Esophagus squamous epithelium (tissue), 5 donors: ENCODE measurements at regions not wholly inside any gene's neighbourhood (a gene's known extent, or its start where the extent isn't known, plus 50 kb on each side); places are given as distances from the start of the nearest gene placed in this dataset.

Experiments used
- DNase-seq: peaks from one replicate; lab custom pipeline; 2025; lab: John Stamatoyannopoulos, UW
- H3K27ac ChIP-seq, 4 donors: fragments of 200-600 bp; sonication (generic); one replicate each; pipeline ENCODE4 v1.5.1; 2016 to 2019; ENCODE audit warnings: mild to moderate bottlenecking in 1 of 4
- H3K27me3 ChIP-seq, 4 donors: fragments of 200-600 bp; sonication (generic); 1 replicate in 3 of 4; 2 replicates in 1 of 4; pipeline versions ENCODE4 v1.5.1 to v1.6.0; 2017 to 2021; ENCODE audit warnings: antibody characterized with exemption in 1 of 4
- H3K36me3 ChIP-seq, 3 donors: fragments of 200-600 bp; sonication (generic); one replicate each; pipeline ENCODE4 v1.5.1; 2016 to 2019
- H3K4me1 ChIP-seq, 3 donors: fragments of 200-600 bp; sonication (generic); one replicate each; pipeline ENCODE4 v1.5.1; 2017 to 2019
- H3K4me3 ChIP-seq, 4 donors: fragments of 200-600 bp; sonication (generic); 1 replicate in 3 of 4; 2 replicates in 1 of 4; pipeline ENCODE4 v1.5.1; 2016 to 2019; ENCODE audit warnings: mild to moderate bottlenecking in 2 of 4, moderate library complexity in 1 of 4
- H3K9me3 ChIP-seq, 3 donors: fragments of 200-600 bp; sonication (generic); one replicate each; pipeline ENCODE4 v1.5.1; 2016 to 2019
- CTCF ChIP-seq, 6 experiments: fragments of 450-650 bp in 4 of 6; fragments of 200-600 bp in 2 of 6; sonication (generic) in 2 of 6; IDR thresholded peaks; one replicate each; pipeline ENCODE4 v1.5.1; 2016 to 2019; ENCODE audit warnings: antibody characterized with exemption in 6 of 6, mild to moderate bottlenecking in 4 of 6, moderate library complexity in 4 of 6
- POLR2A ChIP-seq, 4 donors: fragments of 450-650 bp; IDR thresholded peaks; one replicate each; pipeline ENCODE4 v1.6.1; 2017; ENCODE audit warnings: antibody characterized with exemption in 4 of 4, mild to moderate bottlenecking in 4 of 4, moderate library complexity in 3 of 4
- WGBS, 2 donors: methylation state at CpG; one replicate each; pipeline ENCODE4 v1.1.5; 2018; 5-methylcytosine and 5-hydroxymethylcytosine counted together
- intact Hi-C: fragments of 100-400 bp; cut with DNase I; formaldehyde crosslinking; loops from one replicate; pipeline ENCODE4 v1.15.0; 2022
- donor health status: DM: yes; HTN: yes; CAD: no.

- Histone ChIP-seq H3K27ac (no peak overlapping the region), H3K36me3 (no peaks in the 10 kb centered on the region), H3K27me3 (no peaks in the 10 kb centered on the region), H3K4me3 (no peak overlapping the region), H3K4me1 (no peaks in the 10 kb centered on the region), H3K9me3 (no peaks in the 10 kb centered on the region)
- intact Hi-C loops, result no loop called here
- no peak for DNase-seq
- TF ChIP-seq CTCF (IDR thresholded peaks at IDR 0.05) (no peak), POLR2A (IDR thresholded peaks at IDR 0.05) (no peak)
Observed at GRCh38 chr11:16561150-16561549, 177.3 kb upstream of the C11orf58 start.

GRCh38 chr11:16558494-16558893, 180.0 kb upstream of the C11orf58 start:
- no peak overlapping the region for H3K27ac ChIP-seq
- DNase-seq, result no peak
- H3K4me3 ChIP-seq, result no peak overlapping the region
- WGBS, 2 donors, result 63 to 92% methylated on average over 1 of the region's 1 CpG
- H3K36me3 ChIP-seq, result no peaks in the 10 kb centered on the region
- no peak for TF ChIP-seq POLR2A (IDR thresholded peaks at IDR 0.05)
- no peak for TF ChIP-seq CTCF (IDR thresholded peaks at IDR 0.05)
- no peaks in the 10 kb centered on the region for H3K27me3 ChIP-seq
- H3K4me1 ChIP-seq, result no peaks in the 10 kb centered on the region
- no peaks in the 10 kb centered on the region for H3K9me3 ChIP-seq
- intact Hi-C loops, result no loop called here

- Histone ChIP-seq H3K27me3 (no peaks in the 10 kb centered on the region), H3K27ac (no peak overlapping the region), H3K9me3 (no peaks in the 10 kb centered on the region), H3K36me3 (no peaks in the 10 kb centered on the region), H3K4me1 (no peaks in the 10 kb centered on the region), H3K4me3 (no peak overlapping the region)
- intact Hi-C loops, result no loop called here
- no peak for TF ChIP-seq POLR2A (IDR thresholded peaks at IDR 0.05)
- no peak for TF ChIP-seq CTCF (IDR thresholded peaks at IDR 0.05)
- 42 to 59% methylated on average over 2 of the region's 2 CpGs for WGBS, 2 donors
- no peak for DNase-seq
Observed at GRCh38 chr11:16555956-16556355, 182.5 kb upstream of the C11orf58 start.

GRCh38 chr11:16554361-16554760, 184.1 kb upstream of the C11orf58 start:
- no peaks in the 10 kb centered on the region for H3K27me3 ChIP-seq
- H3K27ac ChIP-seq, result no peak overlapping the region
- no peak for DNase-seq
- intact Hi-C loops, result no loop called here
- TF ChIP-seq POLR2A (IDR thresholded peaks at IDR 0.05), result no peak
- TF ChIP-seq CTCF (IDR thresholded peaks at IDR 0.05), result no peak
- WGBS, 2 donors, result 75 to 82% methylated on average over 2 of the region's 2 CpGs
- no peak overlapping the region for H3K4me3 ChIP-seq
- H3K4me1 ChIP-seq, result no peaks in the 10 kb centered on the region
- H3K9me3 ChIP-seq, result no peaks in the 10 kb centered on the region
- no peaks in the 10 kb centered on the region for H3K36me3 ChIP-seq

- Histone ChIP-seq H3K27me3 (no peaks in the 10 kb centered on the region), H3K9me3 (peaks cover 0 to 11% (median 0%) of the 10 kb centered on the region in 3 donors), H3K27ac (no peak overlapping the region), H3K36me3 (no peaks in the 10 kb centered on the region), H3K4me3 (no peak overlapping the region), H3K4me1 (no peaks in the 10 kb centered on the region)
- TF ChIP-seq CTCF (IDR thresholded peaks at IDR 0.05) (no peak), POLR2A (IDR thresholded peaks at IDR 0.05) (no peak)
- no peak for DNase-seq
- 90 to 93% methylated on average over 4 of the region's 4 CpGs for WGBS, 2 donors
- intact Hi-C loops, result no loop called here
Observed at GRCh38 chr11:16547879-16548278, 190.6 kb upstream of the C11orf58 start.
